ENCODE measurements at regions not wholly inside any gene's neighbourhood (a gene's known extent, or its start where the extent isn't known, plus 50 kb on each side); places are given as distances from the start of the nearest gene placed in this dataset.

- WGBS, 2 donors, result 73 to 88% methylated on average over 4 of the region's 4 CpGs
- intact Hi-C loops (cut with DNase I; ENCODE audit: low total_unique reads), result no loop called here
- DNase-seq (ENCODE audit: low spot score in 2 of 2), result no peak
- no peak for TF ChIP-seq POLR2A (IDR thresholded peaks at IDR 0.05)
- no peak for TF ChIP-seq CTCF (IDR thresholded peaks at IDR 0.05)
- no peak overlapping the region for H3K4me3 ChIP-seq (ENCODE audit: low read depth, poor library complexity, severe bottlenecking)
Observed at GRCh38 chr3:165444745-165445144, 248.6 kb upstream of the SLITRK3 start.

- 96 to 98% methylated on average over 1 of the region's 1 CpG for WGBS, 2 donors
- intact Hi-C loops (cut with DNase I; ENCODE audit: low total_unique reads), result no loop called here
- TF ChIP-seq CTCF (IDR thresholded peaks at IDR 0.05) (no peak), POLR2A (IDR thresholded peaks at IDR 0.05) (no peak)
- H3K4me3 ChIP-seq (ENCODE audit: low read depth, poor library complexity, severe bottlenecking), result no peak overlapping the region
- no peak for DNase-seq (ENCODE audit: low spot score in 2 of 2)
Observed at GRCh38 chr3:165443664-165444063, 247.5 kb upstream of the SLITRK3 start.

- TF ChIP-seq POLR2A (IDR thresholded peaks at IDR 0.05) (no peak), CTCF (IDR thresholded peaks at IDR 0.05) (no peak)
- no peak overlapping the region for H3K4me3 ChIP-seq (ENCODE audit: low read depth, poor library complexity, severe bottlenecking)
- DNase-seq (ENCODE audit: low spot score in 2 of 2), result no peak
- intact Hi-C loops (cut with DNase I; ENCODE audit: low total_unique reads), result no loop called here
Observed at GRCh38 chr3:165442061-165442460, 245.9 kb upstream of the SLITRK3 start.

GRCh38 chr3:165440380-165440779, 244.2 kb upstream of the SLITRK3 start:
- WGBS, 2 donors, result 91 to 99% methylated on average over 2 of the region's 2 CpGs
- DNase-seq (ENCODE audit: low spot score in 2 of 2), result no peak
- intact Hi-C loops (cut with DNase I; ENCODE audit: low total_unique reads), result no loop called here
- TF ChIP-seq CTCF (IDR thresholded peaks at IDR 0.05) (no peak), POLR2A (IDR thresholded peaks at IDR 0.05) (no peak)
- no peak overlapping the region for H3K4me3 ChIP-seq (ENCODE audit: low read depth, poor library complexity, severe bottlenecking)

GRCh38 chr3:165439765-165440164, 243.6 kb upstream of the SLITRK3 start:
- DNase-seq (ENCODE audit: low spot score in 2 of 2), result no peak
- TF ChIP-seq POLR2A (IDR thresholded peaks at IDR 0.05), result no peak
- TF ChIP-seq CTCF (IDR thresholded peaks at IDR 0.05), result no peak
- no peak overlapping the region for H3K4me3 ChIP-seq (ENCODE audit: low read depth, poor library complexity, severe bottlenecking)
- intact Hi-C loops (cut with DNase I; ENCODE audit: low total_unique reads), result no loop called here
- WGBS, 2 donors, result 49 to 60% methylated on average over 2 of the region's 2 CpGs

- intact Hi-C loops (cut with DNase I; ENCODE audit: low total_unique reads), result no loop called here
- TF ChIP-seq POLR2A (IDR thresholded peaks at IDR 0.05), result no peak
- TF ChIP-seq CTCF (IDR thresholded peaks at IDR 0.05), result no peak
- no peak overlapping the region for H3K4me3 ChIP-seq (ENCODE audit: low read depth, poor library complexity, severe bottlenecking)
- WGBS, 2 donors, result 79 to 81% methylated on average over 3 of the region's 3 CpGs
- DNase-seq (ENCODE audit: low spot score in 2 of 2), result no peak
Observed at GRCh38 chr3:165434516-165434915, 238.3 kb upstream of the SLITRK3 start.

All from lower leg skin (tissue), 4 donors.